GM19023 (cell line): ENCODE measurements at regions not wholly inside any gene's neighbourhood (a gene's known extent, or its start where the extent isn't known, plus 50 kb on each side); places are given as distances from the start of the nearest gene placed in this dataset.
"Not testable (repeated sequence)": the region's sequence is repeated elsewhere in the genome, so short reads cannot be mapped to it uniquely, and the experiment has no call there.

Experiments
- ATAC-seq: cut with Tn5 transposase; IDR thresholded peaks from one replicate; pipeline ENCODE4 v1.9.1; 2021; ENCODE audit warnings: mild to moderate bottlenecking, moderate library complexity; ENCODE audit not compliant: unreplicated experiment

DNA sequence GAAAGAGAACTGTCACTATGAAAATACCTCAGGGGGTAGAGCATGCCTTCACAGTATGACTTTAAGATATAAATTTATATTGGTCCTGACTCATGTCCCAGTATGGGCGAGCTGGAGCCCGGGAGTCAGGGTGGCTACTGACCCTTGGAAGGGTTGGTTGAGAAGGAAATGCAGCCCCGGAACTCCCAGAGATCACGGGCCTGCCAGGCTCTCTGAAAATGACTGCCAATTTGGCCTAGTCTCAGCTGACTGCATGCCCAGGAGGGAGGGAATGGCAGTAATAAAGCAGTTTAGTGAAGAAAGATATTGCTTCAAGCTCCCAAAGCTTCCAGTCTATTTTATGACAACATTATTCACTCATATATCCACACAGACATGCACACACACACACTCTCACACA is 299.0 kb downstream of the NR2F2 start:
- no peak for ATAC-seq

DNA sequence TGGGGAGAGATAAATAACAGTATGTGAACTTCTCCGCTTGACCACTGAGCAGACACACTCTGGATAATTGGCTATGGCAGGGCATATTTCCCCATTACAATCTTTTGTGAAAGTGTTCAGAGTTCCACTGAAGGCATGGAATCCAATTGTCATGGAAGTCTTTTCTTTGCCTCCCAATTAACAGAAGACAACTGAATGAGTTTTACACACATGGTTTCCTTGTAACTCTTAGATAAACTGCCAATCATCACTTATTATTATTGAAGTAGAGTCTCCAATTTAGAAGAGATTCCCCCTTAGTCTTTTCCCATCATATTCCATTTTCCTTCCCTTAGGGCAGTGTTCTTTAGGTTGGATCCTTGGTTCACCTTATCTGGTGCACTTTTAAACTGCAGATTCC is 308.3 kb downstream of the NR2F2 start:
- ATAC-seq, result no peak

DNA sequence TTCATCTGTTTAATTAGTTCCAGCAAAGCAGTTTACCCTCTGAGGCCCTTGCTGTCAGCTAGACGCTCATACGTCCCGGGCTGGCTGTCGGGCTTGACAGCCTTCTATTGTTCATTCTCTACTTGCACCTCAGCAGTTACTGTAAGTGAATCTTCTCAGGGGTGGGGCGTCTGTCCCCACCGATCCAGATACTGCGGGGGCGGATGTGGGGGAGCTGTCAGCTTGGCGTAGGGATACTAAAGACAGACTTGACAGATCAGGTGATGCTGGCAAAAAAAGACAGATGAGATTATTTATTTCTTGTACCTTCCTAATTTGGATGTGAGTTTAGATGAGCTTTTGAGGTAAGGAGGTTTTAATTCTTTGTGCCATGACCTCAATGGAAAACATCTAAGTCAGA is 315.3 kb downstream of the NR2F2 start:
- ATAC-seq, result no peak

DNA sequence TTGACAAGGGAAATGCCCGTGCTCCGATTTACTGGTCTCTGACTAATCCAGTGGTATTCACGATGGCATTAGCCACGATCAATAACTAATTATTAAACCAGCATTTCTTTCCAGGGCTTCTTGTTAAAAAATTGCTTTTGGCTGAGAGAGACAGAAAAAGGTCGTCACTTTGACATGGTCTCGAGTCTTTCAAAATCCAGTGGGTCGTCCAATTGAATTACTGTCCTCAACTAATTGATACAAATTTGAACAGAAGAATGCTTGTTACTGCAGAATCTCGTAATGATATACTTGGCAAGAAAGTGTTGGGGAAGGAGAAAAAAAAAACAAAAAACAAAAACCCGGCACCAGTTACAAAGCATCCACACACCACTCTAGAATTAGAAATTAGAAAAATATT is 318.4 kb downstream of the NR2F2 start:
- ATAC-seq, result no peak

DNA sequence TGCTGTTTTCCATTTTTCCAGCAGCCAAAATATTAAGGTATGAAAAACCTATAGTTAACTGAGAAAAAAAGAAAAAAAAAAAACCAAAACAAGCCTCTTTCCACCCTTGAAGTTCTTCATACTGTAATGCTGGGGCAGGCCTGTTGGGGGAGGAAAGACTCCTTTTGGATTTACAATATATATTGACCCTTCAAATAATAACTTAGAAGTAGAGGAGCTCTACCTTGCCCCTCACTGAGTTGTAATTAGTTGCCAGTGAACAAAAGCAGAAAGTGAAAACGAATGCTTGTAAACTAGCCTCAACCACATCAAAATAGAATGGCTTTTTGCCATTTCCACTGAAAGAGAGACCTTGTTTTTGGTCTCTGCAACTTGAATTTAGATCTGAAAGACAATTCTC is 326.6 kb downstream of the NR2F2 start:
- ATAC-seq, result no peak

DNA sequence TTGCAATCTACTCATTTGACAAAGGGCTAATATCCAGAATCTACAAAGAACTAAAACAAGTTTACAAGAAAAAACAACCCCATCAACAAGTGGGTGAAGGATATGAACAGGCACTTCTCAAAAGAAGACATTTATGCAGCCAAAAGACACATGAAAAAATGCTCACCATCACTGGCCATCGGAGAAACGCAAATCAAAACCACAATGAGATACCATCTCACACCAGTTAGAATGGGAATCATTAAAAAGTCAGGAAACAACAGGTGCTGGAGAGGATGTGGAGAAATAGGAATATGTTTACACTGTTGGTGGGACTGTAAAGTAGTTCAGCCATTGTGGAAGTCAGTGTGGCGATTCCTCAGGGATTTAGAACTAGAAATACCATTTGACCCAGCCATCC is 336.5 kb downstream of the NR2F2 start:
- not testable (repeated sequence) for ATAC-seq

DNA sequence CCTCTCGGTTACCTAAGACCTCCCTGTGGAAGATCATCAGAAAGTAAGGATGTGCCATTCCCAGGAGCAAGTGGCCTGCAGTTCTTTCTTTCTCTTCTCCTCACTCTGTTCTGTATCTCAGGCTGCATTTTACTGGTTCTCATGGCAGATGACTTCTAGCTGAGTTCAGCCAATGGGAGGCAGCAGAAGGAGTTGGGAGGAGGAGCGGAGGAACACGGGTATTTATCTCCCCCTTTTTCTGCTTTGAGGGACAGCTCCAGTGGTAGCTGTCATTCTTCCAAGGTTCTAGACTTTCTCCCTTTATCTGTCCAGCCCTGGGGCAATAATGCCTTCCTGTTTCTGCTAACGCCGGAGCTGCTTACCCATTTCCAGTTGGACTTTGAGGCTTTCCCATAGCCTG is 339.9 kb downstream of the NR2F2 start:
- no peak for ATAC-seq

DNA sequence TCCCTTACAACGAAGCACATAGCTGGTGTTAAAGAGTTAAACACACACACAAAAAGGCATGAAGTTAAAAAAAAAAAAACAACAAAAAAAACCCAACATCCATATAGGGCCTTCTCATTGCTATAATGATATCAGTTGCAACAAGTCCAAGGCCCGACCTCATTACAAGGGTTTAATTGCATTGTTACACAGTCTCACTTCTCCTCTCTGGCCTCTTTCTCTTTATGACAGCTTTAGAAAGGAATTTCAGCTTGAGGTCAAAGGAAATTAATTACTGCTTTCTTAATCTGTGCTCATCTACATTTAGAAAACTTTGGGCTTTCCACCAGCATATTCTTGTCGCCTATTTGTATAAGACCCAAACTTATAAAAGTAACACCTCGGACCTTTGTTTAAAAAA is 342.1 kb downstream of the NR2F2 start:
- ATAC-seq, result no peak

DNA sequence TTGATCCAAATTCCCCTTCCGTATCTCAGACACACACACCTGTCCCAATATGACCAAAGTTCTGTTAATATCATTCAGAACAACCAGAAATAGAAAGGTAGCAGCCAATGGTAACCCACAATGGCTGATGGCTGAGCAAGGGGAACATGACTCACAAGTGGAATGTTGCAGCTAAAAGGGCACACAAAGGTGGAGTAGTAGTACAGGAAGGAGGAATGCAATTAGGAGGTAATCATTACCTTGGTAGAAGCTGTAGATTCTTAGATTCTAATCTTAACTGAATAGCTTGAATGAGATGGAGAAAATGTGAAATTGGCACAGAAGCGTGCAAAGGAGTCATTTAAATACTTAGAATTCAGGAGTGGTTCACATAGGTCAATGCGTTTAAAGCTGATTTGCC is 347.9 kb downstream of the NR2F2 start:
- no peak for ATAC-seq

DNA sequence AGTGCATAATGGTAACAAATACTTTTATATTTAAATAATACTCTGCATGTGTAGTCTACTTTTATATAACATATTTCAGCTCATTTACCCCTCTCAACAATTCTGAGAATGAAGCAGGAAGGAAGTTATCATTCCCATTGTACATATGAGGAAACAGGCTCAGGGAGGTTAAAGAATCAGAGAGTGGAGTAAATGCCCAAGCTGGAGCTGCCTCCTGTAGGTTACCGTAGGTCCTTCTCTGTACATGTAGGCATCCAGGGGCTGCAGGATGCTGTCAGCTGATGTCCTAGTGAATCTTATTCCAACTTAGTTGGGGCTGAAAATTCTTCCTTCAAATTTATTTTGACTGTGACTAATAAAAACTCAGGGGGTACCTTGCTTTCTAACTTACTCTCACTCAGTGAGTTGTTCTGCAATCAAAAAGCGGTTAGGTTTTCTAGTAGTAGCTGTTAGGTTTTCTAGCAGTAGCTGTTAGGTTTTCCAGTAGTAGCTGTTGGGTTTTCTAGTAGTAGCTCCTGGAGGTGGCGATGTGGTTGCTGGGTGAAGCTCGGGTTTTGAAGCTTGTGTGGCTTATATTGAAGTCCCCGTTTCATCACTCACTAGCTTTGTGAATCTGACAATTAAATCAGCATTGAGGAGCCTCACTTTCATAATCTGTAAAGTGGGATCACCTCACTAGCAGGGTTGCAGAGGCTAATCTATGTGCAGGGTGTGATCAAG is 357.0 kb downstream of the NR2F2 start:
- no peak for ATAC-seq

DNA sequence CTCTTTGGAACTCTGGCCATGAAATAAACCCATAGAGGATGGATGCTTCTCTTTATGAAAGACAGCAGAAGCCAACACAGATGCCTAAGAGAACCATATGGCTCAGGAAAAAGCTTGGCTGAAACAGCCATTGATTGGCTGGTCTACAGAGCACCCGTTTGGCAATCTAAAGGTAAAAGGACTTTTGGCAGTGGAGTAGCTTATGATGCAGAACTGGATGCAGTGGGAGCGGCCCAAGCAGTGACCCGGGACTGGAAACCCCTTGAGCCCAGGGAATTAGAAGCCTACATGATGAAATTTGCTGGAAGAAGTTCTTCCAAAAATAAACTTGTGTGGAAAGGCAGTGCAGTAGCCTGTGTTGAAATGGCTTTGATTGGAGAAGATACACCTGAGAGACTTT is 360.2 kb downstream of the NR2F2 start:
- no peak for ATAC-seq

DNA sequence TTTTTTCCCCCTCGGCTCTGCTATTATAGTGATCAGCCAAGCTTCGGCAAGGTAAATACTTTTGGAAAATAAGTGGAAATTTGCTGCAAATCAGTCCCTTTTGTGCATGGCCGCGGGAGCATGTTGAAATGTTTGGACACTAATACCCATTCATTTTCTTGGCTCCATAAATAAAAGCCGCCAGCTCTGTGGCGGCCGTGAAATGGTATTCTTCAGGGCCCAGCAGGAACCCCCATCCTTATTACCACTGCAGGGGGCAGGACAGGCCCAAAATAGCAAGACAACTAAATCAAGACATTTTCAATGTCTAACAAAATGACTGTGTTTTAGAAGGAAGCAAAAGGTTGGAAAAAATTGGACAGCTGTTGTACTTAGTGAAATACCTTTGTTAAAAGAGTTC is 362.3 kb downstream of the NR2F2 start:
- no peak for ATAC-seq

DNA sequence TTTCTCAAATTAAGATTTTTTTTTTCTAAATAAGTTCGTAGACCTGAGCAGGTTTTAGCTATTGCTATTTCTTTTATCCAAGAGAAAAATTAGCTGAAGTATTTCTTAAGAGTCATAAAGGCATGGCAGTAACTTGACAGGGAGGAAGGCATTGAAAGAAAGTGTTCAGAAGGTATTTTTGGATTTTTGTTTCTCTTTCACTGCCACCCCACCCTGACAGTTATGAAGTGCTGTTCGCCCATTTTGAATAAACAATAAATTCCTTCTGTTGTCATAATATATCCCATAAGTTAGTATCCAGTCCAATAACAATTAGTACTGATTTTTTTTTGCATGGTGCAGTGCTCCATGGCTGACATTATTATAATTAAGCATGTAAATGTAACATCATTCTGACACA is 363.0 kb downstream of the NR2F2 start:
- ATAC-seq, result no peak

DNA sequence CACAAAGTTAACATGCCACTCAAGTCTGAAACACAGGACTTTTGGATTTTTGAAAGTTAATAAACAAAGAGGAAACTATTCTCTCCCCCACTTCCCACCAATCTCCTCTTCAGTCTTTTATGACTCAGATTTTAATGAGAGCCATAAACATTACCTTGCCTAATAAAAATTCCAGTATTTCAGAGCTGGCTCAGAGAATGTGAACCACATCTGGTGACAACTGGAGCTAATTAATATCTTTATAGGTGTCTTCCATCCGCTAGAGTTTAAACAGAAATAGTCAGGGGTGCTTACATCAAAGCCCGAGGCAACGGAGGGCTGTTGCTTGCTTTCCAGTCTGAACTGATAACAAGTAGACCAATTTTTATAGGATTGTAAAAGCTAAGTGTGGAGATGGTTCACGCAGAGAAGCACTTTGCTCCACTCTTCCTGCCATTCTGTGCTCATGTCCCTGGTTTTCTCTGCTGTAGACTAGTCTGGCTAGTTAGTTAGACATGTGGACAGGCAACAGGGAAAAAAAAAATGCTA is 363.6 kb downstream of the NR2F2 start:
- ATAC-seq, result no peak

DNA sequence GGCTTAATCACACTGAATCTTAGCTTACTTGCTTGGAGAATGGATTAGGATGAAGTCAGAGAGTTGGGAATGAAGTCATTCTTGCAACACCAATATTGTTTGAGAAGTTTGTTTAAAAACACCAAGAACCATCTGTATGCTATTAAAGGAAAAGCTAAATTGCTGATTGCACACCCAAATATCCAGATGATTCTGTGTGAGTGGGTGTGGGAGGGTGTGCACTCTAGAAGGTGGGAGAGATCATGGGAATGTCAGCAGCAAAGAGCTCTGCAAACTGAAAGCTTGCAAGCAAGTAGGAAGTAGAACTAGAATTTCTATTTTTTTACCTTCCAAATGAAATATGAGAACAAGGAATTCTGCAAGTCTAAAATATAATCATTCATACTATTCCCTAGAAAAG is 364.9 kb downstream of the NR2F2 start:
- no peak for ATAC-seq

DNA sequence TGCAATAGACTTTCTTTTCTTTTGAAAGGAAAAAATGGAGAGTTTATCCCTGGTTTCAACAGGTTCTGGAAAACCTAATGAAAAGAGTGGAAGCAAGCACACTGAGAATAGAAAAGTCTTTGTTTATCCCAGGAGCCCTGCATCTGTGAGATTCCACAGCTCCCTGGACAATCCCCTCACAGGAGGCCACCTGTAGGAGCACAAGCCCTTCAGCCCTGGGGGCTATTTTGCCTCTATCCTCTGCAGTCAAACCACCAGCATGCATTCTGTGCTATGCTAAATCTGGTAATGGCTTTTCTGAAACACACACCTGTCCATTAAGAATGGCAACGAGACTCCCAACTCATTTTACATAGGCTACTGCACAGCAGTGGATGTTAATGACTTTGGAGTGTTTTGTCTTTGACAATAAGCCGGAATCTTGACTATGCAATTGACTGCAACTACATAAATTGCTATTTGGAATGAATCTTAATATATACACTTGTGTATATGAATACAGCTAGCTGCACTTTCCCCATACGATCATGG is 369.4 kb downstream of the NR2F2 start:
- ATAC-seq, result no peak

DNA sequence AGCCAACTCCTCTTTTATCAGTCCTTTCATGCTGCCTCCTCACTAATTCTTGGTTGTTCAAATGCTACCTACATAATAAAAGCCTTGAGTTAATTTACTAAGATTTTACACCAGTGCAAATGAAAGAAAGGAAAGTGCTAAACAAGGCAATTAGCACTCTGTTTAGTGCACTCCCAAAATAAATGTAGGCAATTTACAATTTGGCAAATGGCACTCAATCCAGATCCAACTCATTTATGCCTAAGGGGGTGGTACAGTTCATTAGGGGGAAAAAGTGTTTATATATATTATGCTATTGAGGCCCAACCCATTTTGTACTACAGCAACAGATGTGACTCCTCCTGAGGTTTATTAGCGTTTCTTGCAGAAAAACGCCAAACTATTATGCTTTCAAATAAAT is 370.1 kb downstream of the NR2F2 start:
- no peak for ATAC-seq

DNA sequence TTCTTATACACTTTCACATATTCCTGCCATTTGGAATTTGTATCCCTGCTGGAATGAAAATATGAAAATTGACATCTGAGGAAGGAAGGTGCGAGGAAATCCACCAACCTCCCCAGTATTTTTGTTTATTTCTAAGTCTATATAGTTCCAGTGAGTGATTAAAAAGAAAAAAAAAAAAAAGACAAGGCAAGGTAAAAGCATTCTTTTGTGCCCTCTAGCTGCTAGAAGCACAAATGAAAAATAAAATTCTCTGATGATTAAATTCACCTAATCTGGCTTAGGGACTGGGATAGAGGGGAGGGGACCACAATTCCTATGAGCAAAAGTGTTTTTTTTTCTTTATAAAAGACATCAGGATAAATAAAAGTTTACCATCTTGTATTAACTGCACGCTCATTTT is 370.9 kb downstream of the NR2F2 start:
- no peak for ATAC-seq

DNA sequence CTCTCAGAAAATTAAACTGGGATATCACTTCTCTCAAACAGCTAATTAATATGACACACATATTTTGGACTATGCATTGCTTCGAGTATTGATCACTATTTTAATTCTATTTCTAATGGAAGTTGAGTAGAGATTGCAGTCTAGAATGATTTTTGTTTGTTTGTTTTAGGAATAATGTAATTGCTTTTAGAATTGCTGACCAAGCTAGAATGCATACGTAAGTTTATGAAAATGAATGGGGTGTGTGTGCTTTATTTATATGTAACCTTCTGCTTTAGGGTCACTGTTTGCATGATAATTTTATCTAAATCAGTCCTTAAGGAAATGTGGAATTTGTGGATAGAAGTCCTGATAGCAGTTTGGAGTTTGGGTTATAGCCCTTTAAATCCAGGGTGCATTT is 371.4 kb downstream of the NR2F2 start:
- ATAC-seq, result no peak

DNA sequence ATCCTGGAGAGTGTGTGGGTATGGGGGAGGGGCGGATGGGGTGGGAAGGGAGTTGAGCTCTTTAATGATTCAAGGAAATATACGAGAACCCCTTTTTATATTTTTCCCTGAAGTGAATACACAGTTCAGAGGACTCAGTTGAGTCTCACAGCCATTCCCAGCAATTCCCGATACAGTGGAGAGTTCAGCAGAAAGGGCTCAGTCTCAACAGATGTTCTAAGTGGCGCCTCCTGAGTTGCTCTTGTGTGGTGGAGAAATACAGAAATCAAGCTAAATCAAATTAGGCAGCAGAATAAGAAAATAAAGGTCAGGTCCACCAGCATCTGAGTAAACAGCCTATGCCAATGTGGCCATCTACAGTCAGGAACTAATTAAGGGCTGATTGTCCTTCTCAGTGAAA is 372.1 kb downstream of the NR2F2 start:
- ATAC-seq, result no peak

DNA sequence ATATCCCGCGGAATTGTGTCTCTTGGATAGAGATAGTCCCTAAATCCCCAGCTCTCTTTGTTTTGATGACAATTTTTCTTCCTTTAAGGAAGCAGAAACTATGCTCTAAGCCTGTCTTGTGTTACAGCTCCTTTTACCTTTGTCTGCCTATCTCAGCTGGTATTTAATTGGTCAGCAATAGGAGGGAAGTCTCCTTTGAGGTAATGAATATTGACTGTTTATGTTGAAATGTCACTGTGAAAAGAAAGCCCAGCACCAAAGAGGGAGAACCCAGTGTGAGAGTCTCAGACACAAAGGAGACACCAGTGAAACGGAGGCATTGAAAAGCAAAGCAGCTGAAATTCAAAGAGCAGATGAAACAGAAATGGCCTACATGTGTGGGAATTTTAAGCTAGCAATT is 372.6 kb downstream of the NR2F2 start:
- no peak for ATAC-seq

DNA sequence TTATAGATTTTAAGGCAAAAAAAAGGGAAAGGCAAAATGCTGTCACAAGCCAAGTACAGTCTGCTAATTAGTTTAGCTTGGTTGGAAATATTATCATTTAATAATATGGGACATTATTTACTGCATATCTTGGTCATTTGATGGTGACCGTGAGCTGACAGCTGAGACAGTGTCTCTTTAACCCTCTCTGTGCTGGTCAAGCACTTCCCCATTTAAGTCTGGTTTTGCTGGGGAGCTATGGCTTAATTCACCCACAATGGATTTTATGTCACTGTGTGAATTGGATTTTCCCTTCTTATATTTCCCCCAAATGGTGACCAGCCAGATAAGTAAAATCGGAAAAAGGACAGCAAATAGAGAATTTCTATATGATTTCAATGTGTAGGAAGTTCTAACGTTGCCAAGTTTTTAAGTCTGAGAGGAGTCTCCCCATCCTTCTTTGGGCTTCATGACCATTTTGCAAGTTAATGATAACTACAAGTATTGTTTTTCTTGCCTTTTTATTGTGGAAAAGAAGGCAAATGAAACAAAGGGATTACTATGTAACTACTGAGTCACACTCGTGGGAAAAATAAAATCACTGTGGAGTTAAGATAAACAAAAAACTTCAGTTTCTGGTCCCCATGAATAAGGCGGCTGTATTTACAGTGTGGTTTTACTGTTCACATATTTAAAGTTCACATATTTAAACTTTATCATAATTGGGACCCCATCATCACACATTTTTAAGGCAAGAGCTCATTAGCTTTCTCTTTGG is 373.5 kb downstream of the NR2F2 start:
- no peak for ATAC-seq
